ENCODE measurements at regions not wholly inside any gene's neighbourhood (a gene's known extent, or its start where the extent isn't known, plus 50 kb on each side); places are given as distances from the start of the nearest gene placed in this dataset.

- Histone ChIP-seq H3K79me2 (ENCODE audit: control insufficient read depth, insufficient read depth, low read length) (no peaks in the 10 kb centered on the region), H4K20me1 (replicated peaks; ENCODE audit: control insufficient read depth, extremely low read depth, insufficient read depth, low read length) (no peaks in the 10 kb centered on the region), H2AFZ (ENCODE audit: low read depth, low read length) (no peak overlapping the region), H3K4me1 (ENCODE audit: control insufficient read depth, extremely low read depth, insufficient read depth, low read length) (no peaks in the 10 kb centered on the region), H3K4me2 (ENCODE audit: insufficient read depth, low read length) (no peak overlapping the region), H3K9ac (replicated peaks; ENCODE audit: extremely low read depth, insufficient read depth, low read length) (no peak overlapping the region), H3K9me1 (replicated peaks; ENCODE audit: control insufficient read depth, extremely low read depth, insufficient read depth, low read length) (no peaks in the 10 kb centered on the region), H3K36me3 (ENCODE audit: control insufficient read depth in 2 of 2, extremely low read depth in 1 of 2, insufficient read depth in 2 of 2, low read length in 2 of 2) (no peaks in the 10 kb centered on the region), H3K9me3 (replicated peaks; ENCODE audit: control insufficient read depth, insufficient read depth, low read length) (peaks cover 2% of the 10 kb centered on the region), H3K4me3 (replicated peaks in 1 of 3; ENCODE audit: insufficient read depth in 1 of 3, low read depth in 1 of 3, low read length in 3 of 3) (no peak overlapping the region), H3K27me3 (ENCODE audit: control insufficient read depth in 2 of 2, insufficient read depth in 2 of 2, low read length in 2 of 2) (no peaks in the 10 kb centered on the region), H3K27ac (ENCODE audit: insufficient read depth, low read depth, low read length) (no peak overlapping the region)
- dilution Hi-C loops (cut with MboI; ENCODE audit: extremely low pct_ligation_motif_present, low sequenced_read_pairs) (no loop called here), intact Hi-C loops (cut with micrococcal nuclease) (no loop called here)
- CTCF ChIA-PET: no interaction called here
- POLR2A ChIA-PET: no interaction called here
- no TSS peak for BruUV-seq (replicated peaks)
- FAIRE-seq (no peak), DNase-seq (ENCODE audit: low read depth, low spot score) (no peak)
- TF ChIP-seq GATA2 (IDR thresholded peaks at IDR 0.05; ENCODE audit: insufficient read depth, insufficient read length, low read depth, low read length) (no peak), JUN (IDR thresholded peaks at IDR 0.05; ENCODE audit: borderline replicate concordance, insufficient read depth, insufficient read length, low read depth) (no peak), MYC (IDR thresholded peaks at IDR 0.05; ENCODE audit: low read depth, low read length) (no peak)
Observed at GRCh38 chr5:159638481-159638880, 277.8 kb upstream of the ADRA1B start.

- H3K4me1 ChIP-seq (ENCODE audit: control insufficient read depth, extremely low read depth, insufficient read depth, low read length): no peaks in the 10 kb centered on the region
- FAIRE-seq: no peak
- H3K4me2 ChIP-seq (ENCODE audit: insufficient read depth, low read length): no peak overlapping the region
- TF ChIP-seq JUN (IDR thresholded peaks at IDR 0.05; ENCODE audit: borderline replicate concordance, insufficient read depth, insufficient read length, low read depth) (no peak), POLR2AphosphoS5 (IDR thresholded peaks at IDR 0.05; ENCODE audit: insufficient read depth, low read depth, low read length) (no peak), CTCF (IDR thresholded peaks at IDR 0.05; ENCODE audit: extremely low read depth in 1 of 2, insufficient read depth in 1 of 2, low read depth in 1 of 2, low read length in 2 of 2) (no peak), MAX (IDR thresholded peaks at IDR 0.05; ENCODE audit: insufficient read depth, insufficient read length) (no peak), MYC (IDR thresholded peaks at IDR 0.05; ENCODE audit: low read depth, low read length) (no peak), POLR2A (IDR thresholded peaks at IDR 0.05; ENCODE audit: low read depth, low read length) (no peak), GATA2 (IDR thresholded peaks at IDR 0.05; ENCODE audit: insufficient read depth, insufficient read length, low read depth, low read length) (no peak), FOS (IDR thresholded peaks at IDR 0.05; ENCODE audit: borderline replicate concordance, insufficient read depth, low read length) (no peak), EZH2 (IDR thresholded peaks at IDR 0.05; ENCODE audit: borderline replicate concordance, low read depth, low read length, severe bottlenecking) (no peak)
- POLR2A ChIA-PET: no interaction called here
- no peak overlapping the region for H3K9ac ChIP-seq (replicated peaks; ENCODE audit: extremely low read depth, insufficient read depth, low read length)
- BruUV-seq (replicated peaks): no TSS peak
- no peaks in the 10 kb centered on the region for H3K9me1 ChIP-seq (replicated peaks; ENCODE audit: control insufficient read depth, extremely low read depth, insufficient read depth, low read length)
- H3K79me2 ChIP-seq (ENCODE audit: control insufficient read depth, insufficient read depth, low read length): no peaks in the 10 kb centered on the region
- H3K27me3 ChIP-seq (ENCODE audit: control insufficient read depth in 2 of 2, insufficient read depth in 2 of 2, low read length in 2 of 2): no peaks in the 10 kb centered on the region
- intact Hi-C loops (cut with micrococcal nuclease): no loop called here
- no peak overlapping the region for H3K4me3 ChIP-seq (replicated peaks in 1 of 3; ENCODE audit: insufficient read depth in 1 of 3, low read depth in 1 of 3, low read length in 3 of 3)
- peaks cover 2% of the 10 kb centered on the region for H3K9me3 ChIP-seq (replicated peaks; ENCODE audit: control insufficient read depth, insufficient read depth, low read length)
- no peak overlapping the region for H3K27ac ChIP-seq (ENCODE audit: insufficient read depth, low read depth, low read length)
- no peak overlapping the region for H2AFZ ChIP-seq (ENCODE audit: low read depth, low read length)
- CTCF ChIA-PET: no interaction called here
- H4K20me1 ChIP-seq (replicated peaks; ENCODE audit: control insufficient read depth, extremely low read depth, insufficient read depth, low read length): no peaks in the 10 kb centered on the region
- DNase-seq (ENCODE audit: low read depth, low spot score): no peak
- dilution Hi-C loops (cut with MboI; ENCODE audit: extremely low pct_ligation_motif_present, low sequenced_read_pairs): no loop called here
- H3K36me3 ChIP-seq (ENCODE audit: control insufficient read depth in 2 of 2, extremely low read depth in 1 of 2, insufficient read depth in 2 of 2, low read length in 2 of 2): no peaks in the 10 kb centered on the region
Observed at GRCh38 chr5:159638954-159639559, 277.2 kb upstream of the ADRA1B start.
